Left renal pelvis (tissue), 4 donors: ENCODE measurements at regions not wholly inside any gene's neighbourhood (a gene's known extent, or its start where the extent isn't known, plus 50 kb on each side); places are given as distances from the start of the nearest gene placed in this dataset.

Source experiments
- DNase-seq, 4 donors: peaks; one replicate each; pipeline ENCODE4 v3.0.0-alpha.2; 2013; ENCODE audit warnings: low read depth in 4 of 4, low spot score in 3 of 4

DNA sequence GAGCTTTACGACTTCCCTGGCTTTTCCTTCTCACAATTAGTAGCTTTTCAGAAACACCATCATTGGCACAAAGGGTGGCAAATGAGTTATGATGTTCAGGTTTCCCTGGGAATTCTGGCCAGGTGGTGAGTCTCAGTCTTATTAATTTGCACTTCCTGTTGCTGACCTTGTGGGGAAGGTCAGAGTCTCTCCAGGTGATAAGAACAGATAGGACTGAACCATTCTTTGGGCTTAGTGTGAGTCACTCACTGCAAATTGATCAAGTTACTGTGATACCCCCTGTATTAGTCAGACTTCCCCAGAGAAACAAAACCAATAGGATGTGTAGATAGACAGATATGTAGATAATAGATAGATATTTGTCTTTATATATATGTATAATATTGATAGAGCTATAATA, 53.8 kb upstream of the RANBP3L start:
- DNase-seq: no peak

DNA sequence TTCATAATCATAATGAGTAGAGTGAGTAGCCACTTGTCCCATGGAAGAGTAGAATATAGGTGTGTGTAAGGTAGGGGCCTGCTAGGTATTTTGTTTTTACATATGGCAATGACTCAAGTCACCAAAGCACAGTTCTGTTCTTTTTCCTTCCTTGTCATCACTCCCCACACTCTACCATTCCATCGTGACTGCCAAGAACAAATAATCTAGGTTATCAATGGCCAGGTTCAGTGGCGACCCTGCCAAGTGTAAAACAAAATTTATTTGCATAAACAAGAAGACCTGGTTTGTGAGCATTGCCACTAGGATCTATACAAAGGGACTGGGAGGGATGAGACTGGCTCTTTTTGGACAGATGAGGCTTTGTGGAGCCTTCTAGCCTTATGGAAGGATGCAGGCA, 55.2 kb upstream of the RANBP3L start:
- no peak for DNase-seq

DNA sequence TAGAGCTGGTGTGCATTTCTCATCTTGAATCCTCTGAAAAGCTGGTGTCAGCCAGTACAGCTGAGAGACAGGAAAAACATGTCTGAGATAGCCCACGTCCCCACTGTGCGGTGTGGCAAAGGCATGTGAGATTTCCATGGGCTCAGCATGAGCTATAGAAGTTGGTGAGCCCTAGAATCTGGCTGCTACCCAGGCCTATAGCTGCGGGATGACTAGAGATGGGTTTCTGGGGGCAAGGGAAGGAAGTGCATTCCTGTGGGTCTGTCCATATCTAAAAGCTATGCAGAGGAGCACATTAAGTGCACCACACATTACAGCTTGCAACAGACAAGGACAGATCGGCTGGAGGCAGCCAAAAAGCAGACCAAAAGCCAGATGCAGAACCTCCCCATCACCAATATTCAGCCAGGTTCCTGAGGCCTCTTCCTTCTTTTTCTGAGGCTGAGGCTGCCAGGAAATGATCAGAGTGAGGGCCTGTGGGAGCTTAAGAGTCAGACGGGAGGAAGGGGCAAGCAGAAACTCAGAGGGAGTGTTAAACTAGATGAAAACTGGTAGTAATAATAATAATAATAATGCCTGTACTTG, 55.8 kb upstream of the RANBP3L start:
- DNase-seq: no peak

DNA sequence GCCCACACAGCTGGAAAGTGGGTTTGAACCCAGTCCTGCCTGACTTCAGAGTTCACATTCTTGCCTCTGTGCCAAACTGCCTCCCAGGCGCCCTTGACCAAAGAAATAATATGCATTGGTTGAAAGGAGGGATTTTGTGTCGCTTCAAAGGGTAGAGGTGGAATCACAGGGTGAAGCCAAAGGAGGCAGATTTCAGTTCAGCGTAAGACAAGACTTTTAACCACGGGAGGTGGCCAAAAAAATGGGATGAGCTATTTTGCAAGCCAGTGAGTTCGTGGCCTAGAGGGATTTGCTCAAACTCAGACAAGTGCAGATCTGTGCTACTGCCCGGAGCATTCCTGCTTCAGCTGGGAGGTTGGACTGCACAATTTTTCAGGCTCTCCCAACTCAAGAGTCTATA, 57.6 kb upstream of the RANBP3L start:
- DNase-seq: no peak

DNA sequence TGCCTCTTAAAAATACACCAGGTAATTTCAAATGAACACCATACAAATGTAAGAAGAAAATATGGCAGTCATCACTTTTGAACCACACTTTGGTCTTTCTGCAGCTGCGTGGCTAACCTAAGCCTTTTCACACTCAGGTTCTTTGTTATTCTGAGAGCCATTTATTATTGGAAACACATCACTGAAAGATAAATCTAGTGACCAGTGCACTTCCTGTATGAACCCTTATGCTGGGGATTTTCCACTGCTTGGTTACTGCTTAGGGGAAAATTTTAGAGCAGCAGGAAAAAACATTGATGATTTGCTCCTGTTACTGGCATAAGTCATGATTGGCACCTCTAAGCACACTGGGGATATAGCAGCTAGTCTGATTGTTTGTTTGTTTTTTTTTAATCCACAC, 58.6 kb upstream of the RANBP3L start:
- no peak for DNase-seq

DNA sequence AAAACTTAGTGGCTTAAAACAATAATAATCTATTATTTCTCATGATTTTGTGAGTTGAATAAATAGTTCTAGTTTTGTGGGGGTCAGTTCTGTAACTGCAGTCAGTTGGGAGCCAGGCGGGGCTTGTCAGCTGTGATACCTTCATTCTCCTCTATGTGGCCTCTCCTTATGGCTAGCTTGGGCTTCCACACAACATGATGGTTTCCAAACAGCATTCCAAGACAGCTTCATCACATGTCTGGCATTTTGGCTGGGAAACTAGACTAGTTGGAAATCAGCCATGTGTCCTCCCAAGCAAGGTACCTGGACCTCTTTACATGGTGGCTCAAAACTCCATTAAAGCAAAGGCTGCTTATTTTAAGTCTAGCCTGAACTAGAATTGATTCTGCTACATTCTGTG, 61.4 kb upstream of the RANBP3L start:
- no peak for DNase-seq

DNA sequence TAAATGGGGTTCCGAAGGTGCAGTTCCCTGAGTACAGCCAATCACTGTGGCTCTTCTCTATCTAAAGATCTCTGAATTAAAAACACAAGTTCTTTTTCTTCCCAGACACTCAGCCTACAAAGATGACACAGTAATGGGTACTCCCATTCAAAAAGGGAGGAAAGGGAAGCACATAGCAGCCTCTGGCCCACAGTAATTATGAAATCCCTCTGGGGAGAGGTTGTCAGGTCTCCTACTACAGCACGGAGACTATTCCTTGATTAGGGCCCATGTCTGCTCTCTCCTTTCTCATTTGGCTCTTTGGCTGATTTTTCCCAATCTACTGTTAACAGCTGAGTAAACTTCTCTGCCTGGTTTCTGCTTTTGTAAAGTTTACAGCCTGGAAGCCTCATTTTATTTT, 62.0 kb upstream of the RANBP3L start:
- no peak for DNase-seq

DNA sequence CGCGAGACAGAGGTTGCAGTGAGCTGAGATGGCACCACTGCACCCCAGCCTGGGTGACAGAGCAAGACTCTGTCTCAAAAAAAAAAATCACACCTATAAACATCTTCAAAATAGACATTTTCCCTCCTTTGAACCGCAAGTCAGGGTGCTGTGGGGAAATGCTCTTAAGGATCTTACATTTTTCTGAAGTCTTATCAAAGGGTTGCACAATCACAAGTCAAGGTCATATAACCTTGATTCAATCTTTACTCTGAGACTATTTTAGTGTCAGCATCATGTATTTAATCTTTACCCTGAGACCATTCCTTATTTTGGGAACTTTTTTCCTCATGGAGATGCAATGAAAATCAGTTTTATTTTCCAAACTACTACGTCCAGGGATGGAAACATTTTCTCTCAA, 62.8 kb upstream of the RANBP3L start:
- DNase-seq: no peak

DNA sequence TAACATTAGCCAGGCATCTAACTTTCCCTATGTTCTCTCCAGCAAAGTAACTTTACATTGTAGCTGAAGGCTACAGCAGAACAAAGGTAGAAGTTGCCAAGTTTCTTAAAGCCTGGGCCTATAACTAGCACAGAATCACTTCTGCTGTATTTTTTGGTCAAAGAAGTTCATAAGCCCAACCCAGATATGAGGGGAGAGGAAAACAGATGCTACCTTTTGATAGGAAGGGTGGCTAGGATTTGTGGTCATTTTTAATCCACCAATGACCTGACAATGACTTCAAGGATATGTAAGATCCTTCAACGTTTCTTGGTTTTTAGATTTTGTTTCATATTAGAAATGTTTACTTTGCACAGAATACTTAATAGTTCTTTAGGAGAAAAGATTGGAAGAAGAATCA, 64.2 kb upstream of the RANBP3L start:
- no peak for DNase-seq

DNA sequence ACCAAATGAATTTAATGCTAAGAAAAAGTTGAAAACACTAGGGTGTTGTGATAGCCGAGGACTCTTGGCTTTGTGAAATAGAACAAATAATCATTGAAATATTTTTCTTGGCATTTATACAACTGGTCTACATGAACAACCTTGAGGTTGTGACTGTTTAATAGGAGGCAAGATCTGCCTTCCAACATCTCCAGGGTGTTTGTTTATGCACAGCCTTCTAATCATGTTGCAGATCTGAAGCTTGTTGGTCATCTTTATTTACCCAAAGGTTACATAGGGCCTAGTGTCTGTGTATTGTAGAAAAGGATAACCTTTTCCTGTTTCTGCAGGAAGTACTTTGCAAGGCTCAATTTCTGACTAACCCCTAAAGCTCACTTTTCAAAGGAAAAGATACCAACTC, 65.2 kb upstream of the RANBP3L start:
- no peak for DNase-seq

DNA sequence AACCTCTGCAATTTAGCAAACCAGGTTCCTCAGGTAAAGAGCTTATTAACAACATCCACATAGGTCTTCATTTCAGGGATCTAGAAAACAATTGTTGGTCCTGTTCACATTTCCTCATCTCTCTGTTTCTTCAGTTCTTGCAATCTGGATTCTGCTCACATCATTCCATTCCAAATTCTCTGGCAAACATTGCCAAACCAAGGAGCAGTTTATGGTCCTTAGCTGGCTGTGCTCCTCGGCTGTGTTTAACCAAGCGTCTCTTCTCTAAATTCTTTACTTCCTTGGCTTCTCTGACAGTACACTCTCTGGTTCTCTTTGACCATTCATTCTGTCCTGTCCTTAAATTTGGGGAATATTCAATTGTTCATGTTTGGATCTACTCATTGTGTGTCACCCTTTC, 65.8 kb upstream of the RANBP3L start:
- DNase-seq: no peak

DNA sequence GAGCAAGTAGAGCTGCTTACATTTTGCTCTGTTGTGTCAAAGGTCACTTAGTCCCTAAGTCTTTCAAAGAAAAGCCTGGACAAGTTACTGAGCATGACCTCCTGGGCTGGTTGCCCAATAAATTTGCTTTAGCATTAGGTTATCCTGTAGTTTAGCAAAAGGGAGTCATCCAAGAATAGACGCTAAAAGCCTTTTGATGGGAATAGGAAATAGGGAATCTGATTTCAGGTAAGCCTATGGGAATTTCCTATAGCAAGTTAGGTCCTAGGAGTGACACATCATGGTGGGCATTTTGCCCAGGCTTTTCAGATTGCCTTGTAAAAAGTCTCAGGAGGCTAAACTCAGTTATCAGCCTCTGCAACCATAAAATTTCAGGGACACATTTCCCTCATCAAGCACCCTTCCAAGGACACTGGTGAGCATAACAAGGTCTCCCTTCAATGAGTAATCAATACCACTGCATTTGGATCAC, 67.6 kb upstream of the RANBP3L start:
- DNase-seq: no peak

DNA sequence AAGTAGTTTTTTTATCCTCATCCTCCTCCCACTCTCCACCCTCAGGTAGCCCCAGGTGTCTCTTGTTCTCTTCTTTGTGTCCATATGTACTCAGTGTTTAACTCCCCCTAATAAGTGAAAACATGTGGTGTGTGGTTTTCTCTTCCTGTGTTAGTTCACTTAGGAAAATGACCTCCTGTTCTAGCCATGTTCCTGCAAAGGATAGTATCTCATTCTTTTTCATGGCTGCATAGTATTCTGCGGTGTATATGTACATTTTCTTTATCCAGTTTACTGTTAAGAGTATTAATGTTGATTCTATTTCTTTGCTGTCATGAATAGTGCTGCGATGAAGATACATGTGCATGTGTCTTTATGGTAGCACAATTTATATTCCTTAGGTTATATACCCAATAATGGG, 68.4 kb upstream of the RANBP3L start:
- DNase-seq: no peak

DNA sequence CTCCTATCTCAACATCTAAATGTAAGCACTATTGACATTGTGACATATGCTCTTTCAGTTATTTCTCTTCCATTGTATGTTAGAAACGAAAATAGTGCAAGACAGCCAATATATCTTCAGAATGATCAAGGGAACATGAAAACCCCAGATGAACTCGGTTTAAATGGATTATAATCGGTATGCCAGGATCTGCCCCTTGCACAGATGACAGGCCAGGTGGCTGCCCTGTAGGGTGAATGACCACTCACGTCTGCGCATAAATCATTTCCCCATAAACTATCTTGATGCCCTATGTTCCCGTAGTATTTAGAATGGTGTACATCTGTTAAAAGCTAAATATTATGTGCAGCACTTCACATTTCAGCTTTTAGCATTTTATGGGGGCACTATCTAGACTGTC, 69.7 kb upstream of the RANBP3L start:
- DNase-seq: no peak

DNA sequence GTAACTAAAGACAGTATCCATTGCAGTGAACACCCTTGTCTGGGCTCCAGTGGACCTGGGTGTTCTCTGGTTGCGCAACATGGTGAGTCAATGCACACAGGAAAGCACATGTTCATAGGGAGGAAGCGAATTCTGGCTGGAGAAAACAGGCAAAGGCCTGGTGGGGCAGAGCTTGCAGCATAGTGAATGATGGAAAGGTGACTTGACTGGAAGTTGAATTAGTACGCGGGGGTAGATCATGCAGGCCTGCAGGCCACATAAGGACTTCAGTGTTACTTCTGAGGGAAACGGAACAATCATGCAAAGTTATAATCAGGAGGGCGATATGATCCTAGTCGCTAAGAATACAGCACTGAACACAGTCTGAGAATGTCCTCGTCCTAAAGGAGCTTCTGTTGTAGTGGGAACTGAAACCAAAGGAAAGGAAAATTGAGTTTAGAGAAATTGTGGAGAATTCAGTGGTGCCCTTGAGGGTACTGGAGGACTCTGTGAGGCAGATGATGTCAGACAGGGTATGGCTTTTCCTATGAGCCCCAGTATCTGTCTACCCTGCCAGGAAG, 71.9 kb upstream of the RANBP3L start:
- DNase-seq: no peak

DNA sequence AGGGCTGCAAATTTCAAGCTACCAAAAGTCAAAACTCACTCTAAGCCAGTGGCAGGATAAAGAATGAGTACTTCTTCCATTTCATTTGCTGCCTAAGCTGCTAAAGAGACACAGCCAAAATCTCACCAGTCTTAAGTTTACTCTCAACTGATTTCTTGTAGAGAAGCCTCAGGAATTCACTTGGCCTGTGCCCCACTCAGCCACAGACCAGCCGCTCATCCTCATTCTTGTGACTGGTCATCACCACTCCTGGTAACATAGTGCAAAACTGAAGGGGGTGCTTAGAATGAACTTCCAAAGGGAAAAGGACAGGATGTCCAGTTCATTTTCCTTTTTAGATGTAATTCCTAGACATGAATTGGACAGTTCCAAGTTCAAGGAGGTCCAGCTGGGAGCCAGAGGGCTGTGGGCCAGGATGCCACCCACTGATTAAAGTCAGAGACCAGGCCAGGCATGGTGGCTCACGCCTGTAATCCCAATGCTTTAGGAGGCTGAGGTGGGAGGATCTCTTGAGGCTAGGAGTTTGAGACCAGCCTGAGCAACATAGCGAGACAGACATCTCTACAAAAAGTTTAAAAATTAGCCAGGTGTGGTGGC, 72.7 kb upstream of the RANBP3L start:
- no peak for DNase-seq

DNA sequence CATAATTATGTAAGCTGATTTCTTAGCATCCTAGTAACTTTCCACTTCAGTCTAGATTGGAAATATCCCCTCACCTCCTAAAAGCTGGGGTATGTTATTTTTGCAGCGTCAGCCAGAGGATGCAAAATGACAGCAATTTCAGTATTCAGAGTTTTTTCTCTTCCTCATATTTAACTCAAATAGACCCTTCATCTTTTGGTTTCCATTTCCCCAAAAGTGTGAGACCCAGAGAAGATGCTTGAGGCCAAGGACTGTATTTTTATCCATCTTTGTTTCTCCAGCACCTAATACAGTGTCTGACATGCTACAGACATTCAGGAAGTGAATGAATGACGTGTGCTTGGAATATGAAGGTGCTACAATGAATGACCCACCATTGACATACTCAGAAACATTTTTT, 75.5 kb upstream of the RANBP3L start:
- DNase-seq: no peak

DNA sequence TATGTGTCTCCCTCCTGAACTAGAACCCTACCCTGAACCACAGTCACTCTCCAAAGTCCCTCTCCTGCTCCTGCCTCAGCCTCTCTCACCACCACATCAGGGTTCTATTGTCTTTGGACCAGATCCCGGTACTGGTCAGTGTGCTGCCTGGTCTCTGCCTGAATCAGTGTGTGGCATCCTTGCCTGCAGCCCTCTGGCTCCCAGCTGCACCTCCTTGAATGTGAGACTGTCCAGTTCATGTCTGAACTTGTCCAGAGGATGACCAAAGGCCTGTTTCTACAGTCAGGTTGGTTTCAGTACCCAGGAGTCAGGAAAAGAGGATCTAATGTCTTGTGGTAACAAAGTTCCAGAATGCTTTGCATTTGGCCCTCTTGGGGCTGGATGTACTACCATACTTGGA, 76.8 kb upstream of the RANBP3L start:
- DNase-seq: no peak

DNA sequence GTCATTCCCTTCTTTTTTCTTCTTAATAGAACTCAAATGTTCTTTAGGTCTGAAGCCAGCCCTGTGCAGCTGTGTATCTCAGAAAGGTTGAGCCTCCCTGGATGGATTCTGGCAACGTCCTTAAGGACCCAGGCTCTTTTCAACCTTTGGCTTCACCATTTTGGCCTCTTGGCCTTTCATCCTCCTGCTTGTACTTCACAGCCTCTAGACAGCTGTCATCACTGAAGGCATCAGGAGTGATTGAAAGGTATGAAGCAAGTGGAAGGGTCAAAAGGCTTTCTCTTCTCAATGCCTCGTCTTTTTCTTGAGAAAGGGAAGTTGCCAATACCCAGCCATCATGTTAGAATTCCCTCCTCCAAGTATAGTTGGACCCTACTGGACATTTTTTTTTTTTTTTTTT, 81.2 kb upstream of the RANBP3L start:
- no peak for DNase-seq

DNA sequence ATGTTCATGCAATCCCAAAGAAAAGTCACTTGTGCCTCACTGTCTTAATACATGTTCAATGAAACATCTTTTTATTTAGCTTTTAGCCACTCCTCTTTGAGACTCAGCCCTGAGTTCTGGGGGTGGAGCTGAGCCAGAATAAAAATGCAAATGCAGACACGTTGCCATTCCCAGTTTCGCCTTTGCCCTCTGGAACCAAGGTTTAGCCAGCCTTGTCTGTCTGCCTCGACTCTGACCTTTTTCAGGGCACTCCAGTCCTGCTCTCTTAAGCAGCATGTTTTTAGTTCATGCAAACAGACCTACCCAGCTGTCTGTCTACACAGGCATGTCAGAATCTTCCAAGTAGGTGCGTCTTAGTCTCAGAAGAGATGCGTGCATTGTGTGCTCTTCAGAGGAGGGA, 82.2 kb upstream of the RANBP3L start:
- no peak for DNase-seq

DNA sequence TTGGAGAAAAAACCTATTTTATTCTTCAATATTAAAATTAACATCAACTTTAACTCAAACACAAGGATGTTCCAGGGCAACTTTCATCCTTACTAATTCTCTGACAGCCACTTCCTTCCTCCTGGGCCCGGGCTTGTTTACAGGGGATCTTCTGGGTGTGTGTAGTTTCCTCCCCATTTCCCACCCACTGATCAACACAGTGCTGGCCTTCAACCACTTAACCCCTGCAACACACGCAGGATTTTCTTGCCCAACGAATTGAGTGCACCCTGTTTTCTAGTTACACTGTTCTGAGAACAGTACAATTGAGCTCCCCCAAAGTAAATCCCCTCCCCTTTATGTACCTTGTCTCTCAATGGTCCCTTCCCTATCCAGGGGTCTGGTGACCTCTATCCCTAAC, 83.1 kb upstream of the RANBP3L start:
- DNase-seq: no peak

DNA sequence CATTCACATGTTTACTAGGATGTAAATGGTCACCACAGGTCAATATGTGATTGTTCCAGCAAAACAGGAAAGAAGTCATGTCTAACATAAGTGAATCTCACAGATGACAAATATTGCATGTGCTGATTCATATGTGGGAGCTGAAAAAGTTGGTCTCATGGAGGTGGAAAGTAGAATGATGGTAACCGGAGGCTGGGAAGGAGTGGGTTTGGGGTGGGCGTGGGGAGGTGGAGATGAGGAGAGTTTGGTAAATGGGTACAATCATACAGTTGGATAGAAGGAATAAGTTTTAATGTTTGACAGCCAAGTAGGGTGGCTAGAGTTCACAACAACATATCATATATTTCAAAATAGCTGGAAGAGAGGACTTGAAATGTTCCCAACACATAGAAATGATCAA, 83.8 kb upstream of the RANBP3L start:
- no peak for DNase-seq

DNA sequence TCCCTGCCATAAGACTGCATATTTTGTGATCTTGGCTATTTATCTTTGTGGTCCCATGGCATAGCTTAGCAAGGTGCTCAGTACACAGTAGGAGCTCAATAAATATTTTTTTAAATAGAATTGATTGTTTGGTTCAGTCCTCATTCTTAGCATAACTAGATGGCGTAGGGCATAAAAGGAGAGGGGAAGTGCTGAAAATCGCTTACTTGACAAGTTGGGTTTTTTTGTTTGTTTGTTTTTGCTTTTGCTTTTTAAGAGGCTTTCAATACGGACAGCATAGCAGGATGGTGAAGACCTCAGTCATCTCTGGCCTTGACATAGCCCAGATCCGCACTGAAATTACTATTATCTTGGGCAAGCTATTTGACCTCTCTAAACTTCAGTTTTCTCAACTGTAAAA, 86.6 kb upstream of the RANBP3L start:
- no peak for DNase-seq
